ENCODE measurements at regions not wholly inside any gene's neighbourhood (a gene's known extent, or its start where the extent isn't known, plus 50 kb on each side); places are given as distances from the start of the nearest gene placed in this dataset.

DNA sequence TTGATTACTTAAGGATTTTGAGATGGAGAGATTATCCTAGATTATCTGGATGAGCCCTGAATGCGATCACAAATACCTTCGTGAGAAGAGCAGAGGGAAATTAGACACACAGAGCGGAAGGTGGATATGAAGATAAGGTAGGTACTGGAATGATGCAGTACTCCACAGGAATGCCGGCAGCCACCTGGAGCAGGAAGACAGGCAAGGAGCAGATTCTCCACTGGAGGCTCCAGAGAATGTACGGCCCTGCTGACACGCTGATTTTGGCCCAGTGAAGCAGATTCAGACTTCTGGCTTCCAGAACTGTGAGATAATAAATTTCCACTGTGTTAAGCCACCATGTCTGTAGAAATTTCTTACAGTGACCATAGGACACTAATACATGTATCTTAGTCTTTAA is 79.4 kb upstream of the PITX2 start:
- no peak for DNase-seq (ENCODE audit: extremely low read depth, low read depth)
- H3K4me3 ChIP-seq (replicated peaks; ENCODE audit: low read depth, low read length), result no peak overlapping the region
- TF ChIP-seq, protein P1, sequence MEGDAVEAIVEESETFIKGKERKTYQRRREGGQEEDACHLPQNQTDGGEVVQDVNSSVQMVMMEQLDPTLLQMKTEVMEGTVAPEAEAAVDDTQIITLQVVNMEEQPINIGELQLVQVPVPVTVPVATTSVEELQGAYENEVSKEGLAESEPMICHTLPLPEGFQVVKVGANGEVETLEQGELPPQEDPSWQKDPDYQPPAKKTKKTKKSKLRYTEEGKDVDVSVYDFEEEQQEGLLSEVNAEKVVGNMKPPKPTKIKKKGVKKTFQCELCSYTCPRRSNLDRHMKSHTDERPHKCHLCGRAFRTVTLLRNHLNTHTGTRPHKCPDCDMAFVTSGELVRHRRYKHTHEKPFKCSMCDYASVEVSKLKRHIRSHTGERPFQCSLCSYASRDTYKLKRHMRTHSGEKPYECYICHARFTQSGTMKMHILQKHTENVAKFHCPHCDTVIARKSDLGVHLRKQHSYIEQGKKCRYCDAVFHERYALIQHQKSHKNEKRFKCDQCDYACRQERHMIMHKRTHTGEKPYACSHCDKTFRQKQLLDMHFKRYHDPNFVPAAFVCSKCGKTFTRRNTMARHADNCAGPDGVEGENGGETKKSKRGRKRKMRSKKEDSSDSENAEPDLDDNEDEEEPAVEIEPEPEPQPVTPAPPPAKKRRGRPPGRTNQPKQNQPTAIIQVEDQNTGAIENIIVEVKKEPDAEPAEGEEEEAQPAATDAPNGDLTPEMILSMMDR (IDR thresholded peaks at IDR 0.05; ENCODE audit: low read depth, low read length, missing control alignments), result no peak

DNA sequence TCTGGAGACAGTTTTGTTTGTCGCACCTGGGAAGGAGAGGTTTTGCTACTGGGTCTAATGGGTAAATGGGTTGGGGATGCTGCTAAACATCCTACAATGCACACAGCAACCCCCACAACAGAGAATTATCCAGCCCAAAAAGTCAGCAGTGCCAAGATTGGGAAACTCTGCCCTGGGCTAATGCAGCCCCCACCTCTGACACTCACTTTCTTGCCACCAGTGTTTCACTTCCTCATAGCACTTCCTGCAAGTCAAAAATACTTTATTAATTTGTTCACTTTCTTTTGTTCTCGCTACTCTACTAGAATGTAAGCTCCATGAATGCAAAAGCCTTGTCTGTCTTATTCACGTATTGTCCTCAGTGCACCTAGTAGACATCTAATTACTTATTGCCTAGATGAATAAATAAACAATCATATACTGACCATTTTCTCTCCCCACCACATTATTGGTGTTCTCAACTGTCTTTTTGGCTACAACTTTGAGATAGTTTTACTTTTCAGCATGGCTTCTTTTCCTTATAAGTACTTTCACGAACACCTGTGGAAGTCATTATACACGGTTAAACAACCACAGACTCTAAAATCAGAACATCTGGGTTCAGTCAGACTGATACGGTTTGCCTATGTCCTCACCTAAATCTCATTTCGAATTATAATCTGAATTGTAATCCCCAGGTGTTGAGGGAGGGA is 82.0 kb upstream of the PITX2 start:
- DNase-seq (ENCODE audit: extremely low read depth, low read depth), result no peak
- TF ChIP-seq, protein P1 (IDR thresholded peaks at IDR 0.05; ENCODE audit: low read depth, low read length, missing control alignments), result no peak
- H3K4me3 ChIP-seq (replicated peaks; ENCODE audit: low read depth, low read length), result no peak overlapping the region

DNA sequence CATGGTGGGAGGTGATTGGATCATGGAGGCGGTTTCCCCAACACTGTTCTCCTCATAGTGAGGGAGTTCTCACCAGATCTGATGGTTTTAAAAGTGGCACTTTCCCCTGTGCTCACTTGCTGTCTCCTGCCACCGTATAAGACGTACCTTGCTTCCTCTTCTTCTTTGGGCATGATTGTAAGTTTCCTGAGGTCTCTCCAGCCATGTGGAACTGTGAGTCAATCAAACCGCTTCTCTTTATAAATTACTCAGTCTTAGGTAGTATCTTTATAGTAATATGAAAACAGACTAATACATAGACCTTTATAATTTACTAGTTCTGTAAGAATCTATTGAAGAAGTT is 82.5 kb upstream of the PITX2 start:
- no peak for DNase-seq (ENCODE audit: extremely low read depth, low read depth)
- H3K4me3 ChIP-seq (replicated peaks; ENCODE audit: low read depth, low read length), result no peak overlapping the region
- TF ChIP-seq, protein P1 (IDR thresholded peaks at IDR 0.05; ENCODE audit: low read depth, low read length, missing control alignments), result no peak

DNA sequence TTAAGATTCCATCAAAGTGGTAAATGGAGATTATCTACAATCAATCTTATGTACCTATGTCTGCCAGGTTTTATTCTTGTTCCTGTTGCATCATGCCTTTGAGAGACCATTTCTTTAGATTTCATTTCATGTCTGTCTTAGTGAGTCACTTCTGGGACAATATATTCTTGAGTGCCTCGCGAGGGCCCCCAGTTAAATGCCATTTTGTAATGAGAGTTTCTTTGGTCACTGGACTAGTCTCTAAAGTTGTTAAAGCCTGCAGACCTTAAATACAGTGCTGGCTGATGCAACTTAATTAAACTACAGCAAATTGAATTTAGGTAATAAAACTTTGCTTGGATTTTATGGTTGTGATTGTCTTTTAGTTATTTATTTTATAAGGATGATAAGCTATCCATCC is 87.2 kb upstream of the PITX2 start:
- TF ChIP-seq, protein P1 (IDR thresholded peaks at IDR 0.05; ENCODE audit: low read depth, low read length, missing control alignments), result no peak
- no peak overlapping the region for H3K4me3 ChIP-seq (replicated peaks; ENCODE audit: low read depth, low read length)
- DNase-seq (ENCODE audit: extremely low read depth, low read depth), result no peak

DNA sequence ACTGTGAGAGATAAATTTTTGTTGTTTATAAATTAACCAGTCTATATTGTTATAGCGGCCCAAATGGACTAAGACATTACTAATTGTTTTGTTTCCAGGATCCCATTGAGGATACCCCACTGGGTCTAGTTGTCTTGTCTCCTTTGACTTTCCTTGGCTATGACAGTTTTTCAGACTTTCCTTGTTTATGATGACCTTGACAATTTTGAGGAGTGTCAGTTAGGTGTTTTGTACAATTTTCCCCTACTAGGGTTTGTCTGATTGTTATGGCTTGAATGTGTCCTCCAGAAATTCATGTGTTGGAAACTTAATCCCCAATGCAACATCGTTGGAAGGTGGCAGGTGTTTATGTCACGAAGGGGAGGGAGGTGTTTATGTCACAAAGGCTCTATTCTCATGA is 89.6 kb upstream of the PITX2 start:
- TF ChIP-seq, protein P1 (IDR thresholded peaks at IDR 0.05; ENCODE audit: low read depth, low read length, missing control alignments), result no peak
- no peak for DNase-seq (ENCODE audit: extremely low read depth, low read depth)
- no peak overlapping the region for H3K4me3 ChIP-seq (replicated peaks; ENCODE audit: low read depth, low read length)

DNA sequence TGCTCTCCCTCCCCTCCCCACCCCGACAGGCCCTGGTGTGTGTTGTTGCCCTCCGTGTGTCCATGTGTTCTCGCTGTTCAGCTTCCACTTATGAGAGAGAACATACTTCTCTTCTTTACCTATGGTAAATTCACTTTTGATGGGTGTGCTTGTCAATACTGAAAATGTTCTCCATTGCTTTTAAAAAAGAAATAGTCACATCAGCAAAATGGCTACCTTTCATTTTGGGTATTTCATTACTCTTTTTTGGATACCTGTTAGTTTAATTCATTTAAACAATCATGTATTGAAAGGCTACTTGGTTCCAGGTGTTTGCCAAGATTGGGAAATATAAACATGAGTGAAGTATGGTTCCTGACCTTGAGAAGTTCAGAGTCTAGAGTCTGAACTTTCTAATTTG is 107.4 kb upstream of the PITX2 start:
- no peak overlapping the region for H3K4me3 ChIP-seq (replicated peaks; ENCODE audit: low read depth, low read length)
- TF ChIP-seq, protein P1 (IDR thresholded peaks at IDR 0.05; ENCODE audit: low read depth, low read length, missing control alignments), result no peak
- DNase-seq (ENCODE audit: extremely low read depth, low read depth), result no peak

DNA sequence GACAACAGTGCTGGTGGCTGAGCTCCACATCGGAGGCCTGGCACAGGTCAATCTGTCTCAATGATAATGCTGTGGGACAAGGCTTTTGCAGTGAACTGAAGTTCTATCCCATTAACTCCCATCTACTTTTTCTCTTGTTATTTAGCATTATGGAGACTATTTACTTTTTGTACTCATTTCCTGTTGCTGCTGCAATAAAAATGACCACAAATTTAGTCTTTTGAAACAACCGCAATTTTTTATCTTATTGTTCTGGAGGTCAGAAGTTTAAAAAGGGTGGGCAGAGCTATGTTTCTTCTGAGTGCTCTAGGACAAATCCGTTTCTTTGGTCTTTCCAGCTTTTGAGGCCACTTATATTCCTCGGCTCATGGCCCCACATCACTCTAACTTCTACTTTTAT is 111.0 kb upstream of the PITX2 start:
- DNase-seq (ENCODE audit: extremely low read depth, low read depth), result no peak
- no peak overlapping the region for H3K4me3 ChIP-seq (replicated peaks; ENCODE audit: low read depth, low read length)
- TF ChIP-seq, protein P1 (IDR thresholded peaks at IDR 0.05; ENCODE audit: low read depth, low read length, missing control alignments), result no peak

Data from HFF-Myc (cell line).